Keratinocyte (primary cell): ENCODE measurements at regions not wholly inside any gene's neighbourhood (a gene's known extent, or its start where the extent isn't known, plus 50 kb on each side); places are given as distances from the start of the nearest gene placed in this dataset.

Experiments
- DNase-seq: peaks from one replicate; pipeline ENCODE4 v3.0.0-alpha.2; 2011; ENCODE audit warnings: low read depth, missing footprints, low spot score
- FAIRE-seq: peaks from 2 replicates; lab custom pipeline; 2011; peaks lifted over from hg19 to GRCh38; lab: Jason Lieb, UNC
- H2AFZ ChIP-seq: 2 replicates; pipeline ENCODE4 v1.6.0; 2012; ENCODE audit warnings: low read length, control low read depth, inconsistent platforms; ENCODE audit not compliant: control insufficient read depth
- H3K27ac ChIP-seq: 2 replicates; pipeline ENCODE4 v1.5.1; 2011; ENCODE audit warnings: low read length; ENCODE audit not compliant: control insufficient read depth, insufficient read depth
- H3K27me3 ChIP-seq: 3 replicates; pipeline ENCODE4 v1.6.0; 2011; ENCODE audit warnings: low read length; ENCODE audit not compliant: control insufficient read depth, insufficient read depth; ENCODE audit errors: extremely low read depth
- H3K36me3 ChIP-seq, 2 experiments: 2 replicates in 1 of 2; 3 replicates in 1 of 2; pipeline ENCODE4 v1.5.1; 2011; ENCODE audit warnings: low read length in 2 of 2, mild to moderate bottlenecking in 1 of 2; ENCODE audit not compliant: control insufficient read depth in 2 of 2, insufficient read depth in 2 of 2; ENCODE audit errors: extremely low read depth in 1 of 2
- H3K4me1 ChIP-seq: 3 replicates; pipeline ENCODE4 v1.5.1; 2011; ENCODE audit warnings: low read length; ENCODE audit not compliant: control insufficient read depth, insufficient read depth; ENCODE audit errors: extremely low read depth
- H3K4me2 ChIP-seq: 3 replicates; pipeline ENCODE4 v1.6.0; 2011; ENCODE audit warnings: low read depth, low read length; ENCODE audit not compliant: control insufficient read depth, insufficient read depth; ENCODE audit errors: extremely low read depth
- H3K4me3 ChIP-seq, 3 experiments: fragments of 200-600 bp in 1 of 3; sonication (generic) in 1 of 3; 2 replicates in 2 of 3; 3 replicates in 1 of 3; pipeline ENCODE4 v1.5.1; 2011 to 2016; ENCODE audit warnings: low read length in 3 of 3, mild to moderate bottlenecking in 3 of 3, control low read depth in 2 of 3, inconsistent platforms in 1 of 3, low read depth in 1 of 3, mixed read lengths in 1 of 3, mixed run types in 1 of 3, moderate library complexity in 1 of 3; ENCODE audit not compliant: control insufficient read depth in 2 of 3, insufficient read depth in 2 of 3; ENCODE audit errors: extremely low read depth in 1 of 3
- H3K79me2 ChIP-seq: 2 replicates; pipeline ENCODE4 v1.6.0; 2012; ENCODE audit warnings: low read length; ENCODE audit not compliant: control insufficient read depth, insufficient read depth
- H3K9ac ChIP-seq: 3 replicates; pipeline ENCODE4 v1.6.0; 2011; ENCODE audit warnings: low read length; ENCODE audit not compliant: control insufficient read depth, insufficient read depth; ENCODE audit errors: extremely low read depth
- H3K9me1 ChIP-seq: 3 replicates; pipeline ENCODE4 v1.6.0; 2011; ENCODE audit warnings: low read length; ENCODE audit not compliant: control insufficient read depth, insufficient read depth; ENCODE audit errors: extremely low read depth
- H3K9me3 ChIP-seq: 2 replicates; pipeline ENCODE4 v1.5.1; 2012; ENCODE audit warnings: low read depth, low read length; ENCODE audit not compliant: control insufficient read depth
- H4K20me1 ChIP-seq: 3 replicates; pipeline ENCODE4 v1.6.0; 2011; ENCODE audit warnings: low read length; ENCODE audit not compliant: control insufficient read depth, insufficient read depth; ENCODE audit errors: extremely low read depth
- CTCF ChIP-seq, 3 experiments: IDR thresholded peaks in 1 of 3; conservative IDR thresholded peaks in 1 of 3; optimal IDR thresholded peaks in 1 of 3; 2 replicates in 2 of 3; 3 replicates in 1 of 3; pipeline versions ENCODE3 to v1.5.1; 2011; ENCODE audit warnings: low read length in 3 of 3, mild to moderate bottlenecking in 3 of 3, moderate library complexity in 2 of 3, control low read depth in 1 of 3, inconsistent platforms in 1 of 3; ENCODE audit not compliant: insufficient read depth in 2 of 3; ENCODE audit errors: extremely low read depth in 1 of 3
- EZH2 ChIP-seq: IDR thresholded peaks from one replicate; pipeline ENCODE4 v1.6.1; 2012; ENCODE audit warnings: inconsistent platforms, mild to moderate bottlenecking, low read length, moderate library complexity
- dilution Hi-C: fragments of 300-500 bp; cut with MboI; formaldehyde crosslinking; loops from one replicate; pipeline ENCODE4 v1.7.0; 2020; ENCODE audit warnings: low sequenced_read_pairs; ENCODE audit not compliant: extremely low pct_ligation_motif_present

DNA sequence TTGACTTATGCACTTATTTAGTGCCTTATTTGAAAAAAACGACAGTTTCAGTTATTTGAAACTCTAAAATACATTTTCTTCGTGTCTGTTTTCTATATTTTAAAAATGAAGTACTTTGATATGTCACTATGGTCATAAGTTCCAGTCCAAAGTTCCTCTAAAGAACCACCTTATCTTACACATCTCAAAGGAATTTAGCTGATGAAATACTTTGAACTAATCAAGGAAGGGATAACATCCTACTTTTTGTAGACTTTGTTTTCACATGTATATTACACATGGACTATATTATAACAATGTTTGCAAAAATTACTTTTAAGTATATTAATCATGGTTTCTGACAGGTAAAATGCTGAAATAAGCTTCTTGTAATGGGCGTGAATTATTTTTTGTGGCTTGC, 265.8 kb upstream of the ZNF717 start:
- dilution Hi-C loops: no loop called here
- DNase-seq (no peak), FAIRE-seq (no peak)
- H3K4me3 ChIP-seq: no peak overlapping the region
- no peak for TF ChIP-seq EZH2
- no peak for TF ChIP-seq CTCF (optimal IDR thresholded peaks at IDR 0.05 in 1 of 3, IDR thresholded peaks at IDR 0.05 in 1 of 3, conservative IDR thresholded peaks at IDR 0.05 in 1 of 3; ENCODE audit: extremely low read depth in 1 of 3, insufficient read depth in 2 of 3, low read length in 3 of 3)
- H3K36me3 ChIP-seq: no peaks in the 10 kb centered on the region
- H3K9me1 ChIP-seq: no peaks in the 10 kb centered on the region
- H3K27me3 ChIP-seq: no peaks in the 10 kb centered on the region
- no peak overlapping the region for H2AFZ ChIP-seq
- no peak overlapping the region for H3K27ac ChIP-seq
- H3K9ac ChIP-seq: no peak overlapping the region
- no peaks in the 10 kb centered on the region for H3K9me3 ChIP-seq
- H4K20me1 ChIP-seq: no peaks in the 10 kb centered on the region
- no peaks in the 10 kb centered on the region for H3K4me1 ChIP-seq
- no peaks in the 10 kb centered on the region for H3K79me2 ChIP-seq
- H3K4me2 ChIP-seq: no peak overlapping the region

- no peaks in the 10 kb centered on the region for H3K9me1 ChIP-seq
- DNase-seq: no peak
- no peak for FAIRE-seq
- H3K4me2 ChIP-seq: no peak overlapping the region
- H3K9me3 ChIP-seq: no peaks in the 10 kb centered on the region
- dilution Hi-C loops: no loop called here
- H3K4me3 ChIP-seq: no peak overlapping the region
- H4K20me1 ChIP-seq: no peaks in the 10 kb centered on the region
- H3K27ac ChIP-seq: no peak overlapping the region
- no peak overlapping the region for H2AFZ ChIP-seq
- H3K36me3 ChIP-seq: no peaks in the 10 kb centered on the region
- H3K4me1 ChIP-seq: no peaks in the 10 kb centered on the region
- H3K27me3 ChIP-seq: no peaks in the 10 kb centered on the region
- TF ChIP-seq CTCF (optimal IDR thresholded peaks at IDR 0.05 in 1 of 3, IDR thresholded peaks at IDR 0.05 in 1 of 3, conservative IDR thresholded peaks at IDR 0.05 in 1 of 3; ENCODE audit: extremely low read depth in 1 of 3, insufficient read depth in 2 of 3, low read length in 3 of 3) (no peak), EZH2 (no peak)
- H3K79me2 ChIP-seq: no peaks in the 10 kb centered on the region
- H3K9ac ChIP-seq: no peak overlapping the region
Observed at GRCh38 chr3:76054404-76054803, 269.1 kb upstream of the ZNF717 start.
